AG04450 (cell line): ENCODE measurements at regions not wholly inside any gene's neighbourhood (a gene's known extent, or its start where the extent isn't known, plus 50 kb on each side); places are given as distances from the start of the nearest gene placed in this dataset.

Experiments used
- CTCF ChIA-PET: fragments of 300-600, 350-600 bp; formaldehyde crosslinking; extraction: SDS; loops from one replicate; lab custom pipeline; 2022; ENCODE audit warnings: antibody characterized with exemption, inconsistent platforms; lab: Charles Lee
- POLR2A ChIA-PET: fragments of 350-600 bp; formaldehyde crosslinking; extraction: SDS; loops from one replicate; lab custom pipeline; 2021; ENCODE audit warnings: antibody characterized with exemption, inconsistent platforms; lab: Yijun Ruan, JAX
- DNase-seq: peaks from one replicate; pipeline ENCODE4 v3.0.0-alpha.2; 2011; ENCODE audit warnings: low read depth, low spot score
- H3K27ac ChIP-seq: one replicate; pipeline ENCODE4 v1.5.1; 2012; ENCODE audit warnings: low read depth, low read length, control low read depth
- H3K27me3 ChIP-seq: one replicate; pipeline ENCODE4 v1.6.0; 2012; ENCODE audit warnings: low read length; ENCODE audit not compliant: control insufficient read depth, insufficient read depth
- H3K4me3 ChIP-seq: 2 replicates; pipeline ENCODE4 v1.5.1; 2011; ENCODE audit warnings: mild to moderate bottlenecking, low read depth, low read length, control low read depth
- H3K9me3 ChIP-seq: 2 replicates; pipeline ENCODE4 v1.5.1; 2012; ENCODE audit warnings: low read length; ENCODE audit not compliant: control insufficient read depth, insufficient read depth
- TF ChIP-seq, protein P1 (sequence below): IDR thresholded peaks from 2 replicates; pipeline ENCODE4 v1.5.1; 2011; ENCODE audit warnings: low read depth, low read length, control low read depth, inconsistent platforms

DNA sequence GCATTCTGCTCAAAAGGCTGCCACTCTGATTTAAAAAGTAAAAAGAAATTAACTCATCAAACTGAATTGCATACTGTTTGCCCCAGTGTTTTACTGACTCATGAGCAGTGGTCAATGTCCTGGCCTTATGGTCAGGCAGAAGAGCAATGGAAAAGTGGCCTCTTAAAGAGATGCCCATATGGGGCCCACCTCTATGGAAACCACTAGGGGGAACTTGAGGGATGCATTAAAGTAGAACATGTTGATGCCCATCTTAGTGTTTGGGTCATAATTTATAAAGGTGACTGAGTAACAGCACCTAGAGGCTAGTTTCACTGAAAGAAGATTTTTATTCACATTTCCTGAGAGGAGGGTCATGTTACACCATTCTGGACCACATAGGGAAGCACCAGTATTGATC, 66.5 kb upstream of the RNU6-1 start:
- peaks cover 6% of the 10 kb centered on the region; the same call in 1 of the 2 replicates for H3K9me3 ChIP-seq
- H3K27ac ChIP-seq = no peak overlapping the region
- TF ChIP-seq, protein P1, sequence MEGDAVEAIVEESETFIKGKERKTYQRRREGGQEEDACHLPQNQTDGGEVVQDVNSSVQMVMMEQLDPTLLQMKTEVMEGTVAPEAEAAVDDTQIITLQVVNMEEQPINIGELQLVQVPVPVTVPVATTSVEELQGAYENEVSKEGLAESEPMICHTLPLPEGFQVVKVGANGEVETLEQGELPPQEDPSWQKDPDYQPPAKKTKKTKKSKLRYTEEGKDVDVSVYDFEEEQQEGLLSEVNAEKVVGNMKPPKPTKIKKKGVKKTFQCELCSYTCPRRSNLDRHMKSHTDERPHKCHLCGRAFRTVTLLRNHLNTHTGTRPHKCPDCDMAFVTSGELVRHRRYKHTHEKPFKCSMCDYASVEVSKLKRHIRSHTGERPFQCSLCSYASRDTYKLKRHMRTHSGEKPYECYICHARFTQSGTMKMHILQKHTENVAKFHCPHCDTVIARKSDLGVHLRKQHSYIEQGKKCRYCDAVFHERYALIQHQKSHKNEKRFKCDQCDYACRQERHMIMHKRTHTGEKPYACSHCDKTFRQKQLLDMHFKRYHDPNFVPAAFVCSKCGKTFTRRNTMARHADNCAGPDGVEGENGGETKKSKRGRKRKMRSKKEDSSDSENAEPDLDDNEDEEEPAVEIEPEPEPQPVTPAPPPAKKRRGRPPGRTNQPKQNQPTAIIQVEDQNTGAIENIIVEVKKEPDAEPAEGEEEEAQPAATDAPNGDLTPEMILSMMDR = peak; percentile 35
- ChIA-PET POLR2A (no interaction called here), CTCF (no interaction called here)
- no peak overlapping the region for H3K4me3 ChIP-seq
- peaks cover 3% of the 10 kb centered on the region for H3K27me3 ChIP-seq
- DNase-seq = no peak

DNA sequence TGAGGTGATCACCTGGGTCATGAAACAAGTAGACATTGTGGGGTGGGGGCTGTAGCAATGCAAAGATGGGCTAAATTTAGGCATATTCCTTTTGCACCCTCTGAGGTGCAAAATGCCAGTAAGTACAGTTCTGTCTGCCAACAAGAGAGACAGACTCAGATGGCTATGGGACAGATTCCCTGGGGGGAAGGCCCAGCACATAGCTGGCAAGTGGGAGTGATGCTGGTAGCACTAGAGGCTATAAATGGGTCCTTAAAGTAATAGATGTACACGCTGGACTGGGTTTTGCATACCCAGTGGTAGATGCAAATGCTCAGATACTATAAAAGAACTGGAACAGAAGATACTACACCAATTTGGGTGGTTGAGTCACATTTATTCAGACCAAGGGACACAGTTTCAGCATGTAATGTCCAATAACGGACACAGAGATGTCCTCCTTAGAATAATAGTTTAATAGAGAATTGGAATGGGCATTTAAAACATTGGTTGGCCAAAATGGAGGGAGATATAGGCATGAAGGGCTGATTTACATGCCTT, 67.4 kb upstream of the RNU6-1 start:
- Histone ChIP-seq H3K27me3 (no peaks in the 10 kb centered on the region), H3K4me3 (no peak overlapping the region), H3K9me3 (peaks cover 6% of the 10 kb centered on the region; the same call in 1 of the 2 replicates), H3K27ac (no peak overlapping the region)
- TF ChIP-seq, protein P1 = no peak
- DNase-seq = no peak
- ChIA-PET POLR2A (no interaction called here), CTCF (no interaction called here)

DNA sequence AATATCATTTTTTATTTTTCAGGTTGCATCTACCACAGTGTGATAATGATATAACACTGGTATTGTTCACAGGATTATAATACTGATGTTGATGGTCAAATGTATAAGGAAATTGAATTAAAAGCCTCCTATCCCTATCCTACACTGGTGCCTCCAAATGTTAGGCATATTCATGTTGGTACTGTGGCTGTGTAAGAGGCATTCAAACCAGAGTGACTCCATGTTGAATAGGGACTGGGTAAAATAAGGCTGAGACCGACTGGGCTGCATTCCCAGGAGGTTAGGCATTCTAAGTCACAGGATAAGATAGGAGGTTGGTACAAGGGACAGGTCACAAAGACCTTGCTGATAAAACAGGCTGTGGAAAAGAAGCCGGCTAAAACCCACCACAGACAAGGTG, 68.9 kb upstream of the RNU6-1 start:
- TF ChIP-seq, protein P1 = no peak
- Histone ChIP-seq H3K4me3 (no peak overlapping the region), H3K27me3 (no peaks in the 10 kb centered on the region), H3K9me3 (peaks cover 6% of the 10 kb centered on the region; the same call in 1 of the 2 replicates), H3K27ac (no peak overlapping the region)
- ChIA-PET POLR2A (no interaction called here), CTCF (no interaction called here)
- DNase-seq = no peak

DNA sequence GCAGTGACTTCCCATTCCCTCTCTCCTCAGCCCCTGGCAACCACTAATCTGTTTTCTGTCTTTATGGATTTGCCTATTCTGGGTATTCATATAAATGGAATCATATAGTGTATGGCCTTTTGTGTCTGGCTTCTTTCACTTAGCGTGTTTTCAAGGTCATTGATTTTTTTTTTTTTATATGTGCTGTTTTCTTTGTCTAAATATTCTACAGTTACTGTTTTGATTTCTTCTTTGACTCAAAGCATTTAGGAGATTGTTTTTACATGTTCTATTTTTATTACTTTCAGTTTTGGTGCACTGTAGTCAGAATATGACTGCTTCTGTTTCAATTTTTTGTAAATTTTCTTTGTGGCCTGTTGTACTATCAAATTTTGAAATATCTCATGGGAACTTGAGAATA, 71.9 kb upstream of the RNU6-1 start:
- H3K27ac ChIP-seq = no peak overlapping the region
- TF ChIP-seq, protein P1 = no peak
- H3K27me3 ChIP-seq = no peaks in the 10 kb centered on the region
- POLR2A ChIA-PET = no interaction called here
- peaks cover 6% of the 10 kb centered on the region; the same call in 1 of the 2 replicates for H3K9me3 ChIP-seq
- no peak for DNase-seq
- H3K4me3 ChIP-seq = no peak overlapping the region
- CTCF ChIA-PET = no interaction called here

DNA sequence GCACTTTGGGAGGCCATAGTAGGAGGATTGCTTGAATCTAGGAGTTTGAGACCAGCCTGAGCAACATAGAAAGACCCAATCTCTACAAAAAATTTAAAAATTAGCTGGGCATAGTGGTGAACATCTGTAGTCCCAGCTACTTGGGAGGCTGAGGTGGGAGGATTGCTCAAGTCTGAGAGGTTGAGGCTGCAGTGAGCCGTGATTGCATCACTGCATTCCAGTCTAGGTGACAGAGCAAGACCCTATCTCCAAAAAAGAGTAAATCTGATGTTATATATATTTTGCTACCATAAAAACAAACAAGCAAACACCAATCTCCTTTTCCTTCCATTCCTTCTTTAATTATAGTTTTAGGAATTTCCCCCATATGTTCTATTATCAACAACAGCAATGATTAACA, 74.2 kb upstream of the RNU6-1 start:
- DNase-seq = no peak
- ChIA-PET POLR2A (no interaction called here), CTCF (no interaction called here)
- Histone ChIP-seq H3K27me3 (no peaks in the 10 kb centered on the region), H3K27ac (no peak overlapping the region), H3K4me3 (no peak overlapping the region), H3K9me3 (peaks cover 16% of the 10 kb centered on the region)
- TF ChIP-seq, protein P1 = no peak
